ENCODE measurements at regions not wholly inside any gene's neighbourhood (a gene's known extent, or its start where the extent isn't known, plus 50 kb on each side); places are given as distances from the start of the nearest gene placed in this dataset.

DNA sequence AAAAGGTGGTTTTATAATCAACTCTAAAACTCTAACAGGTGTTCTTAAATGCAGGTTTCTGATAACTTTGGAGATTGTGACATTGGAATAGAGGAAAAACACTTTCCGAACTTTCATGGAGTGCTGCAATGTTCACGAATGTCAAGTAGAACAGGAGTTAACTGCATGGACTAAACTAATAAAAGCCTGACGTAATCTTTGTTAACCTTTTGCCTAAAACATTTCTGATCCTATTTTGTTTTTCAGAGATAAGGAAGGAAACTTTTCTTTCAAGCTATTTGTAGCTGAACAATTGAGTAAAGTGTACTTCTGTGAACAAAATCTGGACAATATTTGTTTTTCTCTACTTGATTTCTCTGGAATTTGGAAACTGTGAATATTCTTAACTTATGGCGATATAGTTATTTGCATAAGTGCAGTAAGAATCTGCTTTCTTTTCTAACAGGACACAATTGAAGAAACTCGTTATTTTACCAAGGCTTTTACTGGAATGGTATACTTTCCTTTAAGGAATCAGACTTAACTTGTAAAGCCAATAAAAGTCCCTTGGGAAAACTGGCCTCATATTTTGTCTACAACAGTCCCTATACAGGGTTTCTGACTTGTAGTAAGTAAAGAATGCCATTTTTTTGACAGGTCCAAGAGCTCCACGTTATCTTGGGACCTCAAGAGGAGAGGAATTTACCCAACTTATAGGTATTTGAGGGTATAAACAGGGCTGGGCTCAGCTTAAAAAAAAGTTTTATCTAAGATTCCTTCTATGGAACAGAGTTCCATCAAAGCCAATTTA lies 154.7 kb downstream of the NXNL2 start:
- no peak for TF ChIP-seq POLR2A (IDR thresholded peaks at IDR 0.05; ENCODE audit: low read depth, low read length)
- no peak for TF ChIP-seq SMC3 (IDR thresholded peaks at IDR 0.05; ENCODE audit: low read depth, low read length)
- TF ChIP-seq, protein P1, sequence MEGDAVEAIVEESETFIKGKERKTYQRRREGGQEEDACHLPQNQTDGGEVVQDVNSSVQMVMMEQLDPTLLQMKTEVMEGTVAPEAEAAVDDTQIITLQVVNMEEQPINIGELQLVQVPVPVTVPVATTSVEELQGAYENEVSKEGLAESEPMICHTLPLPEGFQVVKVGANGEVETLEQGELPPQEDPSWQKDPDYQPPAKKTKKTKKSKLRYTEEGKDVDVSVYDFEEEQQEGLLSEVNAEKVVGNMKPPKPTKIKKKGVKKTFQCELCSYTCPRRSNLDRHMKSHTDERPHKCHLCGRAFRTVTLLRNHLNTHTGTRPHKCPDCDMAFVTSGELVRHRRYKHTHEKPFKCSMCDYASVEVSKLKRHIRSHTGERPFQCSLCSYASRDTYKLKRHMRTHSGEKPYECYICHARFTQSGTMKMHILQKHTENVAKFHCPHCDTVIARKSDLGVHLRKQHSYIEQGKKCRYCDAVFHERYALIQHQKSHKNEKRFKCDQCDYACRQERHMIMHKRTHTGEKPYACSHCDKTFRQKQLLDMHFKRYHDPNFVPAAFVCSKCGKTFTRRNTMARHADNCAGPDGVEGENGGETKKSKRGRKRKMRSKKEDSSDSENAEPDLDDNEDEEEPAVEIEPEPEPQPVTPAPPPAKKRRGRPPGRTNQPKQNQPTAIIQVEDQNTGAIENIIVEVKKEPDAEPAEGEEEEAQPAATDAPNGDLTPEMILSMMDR (conservative IDR thresholded peaks at IDR 0.05; ENCODE audit: low read depth, low read length) = no peak

Measured in IMR-90 (cell line).